Left lobe of liver (tissue), 2 donors: ENCODE measurements at regions not wholly inside any gene's neighbourhood (a gene's known extent, or its start where the extent isn't known, plus 50 kb on each side); places are given as distances from the start of the nearest gene placed in this dataset.
A peak's percentile ranks its signal among the peaks of the same experiment; 100 is the strongest.

Experiments
- ATAC-seq: fragments of 200-7000 bp; cut with Tn5 transposase; one replicate; pipeline ENCODE4 v1.9.1; 2020; ENCODE audit warnings: mild to moderate bottlenecking, moderate library complexity
- DNase-seq: peaks from one replicate; pipeline ENCODE4 v3.0.0-alpha.2; 2020; ENCODE audit warnings: low spot score
- donor health status: DM: no; HTN: no; CAD: no; lungs with moderate emphysema.
- donor health status: DM: no; HTN: yes; CAD: no.

DNA sequence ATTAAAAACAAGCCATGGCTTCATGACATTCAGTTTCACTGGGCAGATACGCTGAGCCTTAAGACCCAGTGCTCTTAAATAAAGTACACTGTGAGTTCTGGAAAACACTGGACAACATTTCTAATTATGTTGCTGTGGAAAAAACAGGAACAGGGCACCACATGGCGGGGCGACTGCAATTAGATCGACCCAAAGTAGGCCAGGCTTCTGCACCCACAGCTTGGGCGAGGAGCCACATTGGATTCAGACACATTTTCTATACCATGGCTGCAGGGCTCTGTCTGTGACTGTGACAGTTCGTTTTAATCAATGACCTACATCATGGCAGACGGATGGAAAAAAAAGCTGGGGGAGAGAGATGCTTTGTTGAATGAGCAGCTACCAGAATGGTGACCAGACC is 227.2 kb upstream of the HS6ST1 start:
- ATAC-seq (no peak), DNase-seq (peak; percentile 5)

DNA sequence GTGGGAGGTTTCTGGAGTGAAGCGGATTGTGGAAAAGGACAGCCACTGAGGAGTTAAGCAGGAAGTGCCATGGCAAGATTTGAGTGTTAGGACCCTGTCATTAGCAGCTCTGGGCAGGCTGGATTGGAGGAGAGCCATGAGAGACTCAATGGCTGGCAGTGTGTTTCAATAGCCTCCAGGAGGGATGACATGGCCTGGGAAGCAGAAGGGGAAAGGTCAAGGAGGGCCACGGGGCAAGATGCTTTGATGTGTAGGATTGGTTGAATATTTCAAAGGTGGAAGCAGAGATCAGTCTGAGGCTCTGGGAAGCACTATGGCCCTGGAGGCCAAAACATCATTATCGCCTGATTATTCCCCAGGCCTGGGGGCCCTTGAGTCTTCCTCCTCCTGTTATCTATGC is 229.0 kb upstream of the HS6ST1 start:
- no peak for ATAC-seq
- DNase-seq = no peak

DNA sequence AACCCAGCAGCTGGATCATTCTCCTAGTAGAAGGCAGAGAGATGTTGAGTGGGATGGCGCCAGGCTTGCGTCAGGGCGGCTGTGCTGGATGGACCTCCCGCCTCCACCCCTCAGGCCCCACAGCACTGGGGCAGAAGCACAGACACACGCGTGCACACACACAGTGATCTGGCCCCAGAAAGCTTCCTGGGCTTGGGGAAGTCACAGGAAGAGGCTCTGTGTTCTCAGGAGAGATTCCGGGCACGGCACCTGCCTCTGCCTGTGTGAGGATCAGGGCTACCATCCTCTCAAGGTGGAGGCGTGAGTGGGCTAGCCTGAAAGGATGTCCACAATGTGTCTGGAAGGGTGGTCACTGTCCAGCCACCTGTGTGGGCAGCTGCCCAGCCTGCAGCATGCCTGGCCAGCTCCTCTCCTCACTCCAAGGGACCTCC is 229.8 kb upstream of the HS6ST1 start:
- ATAC-seq (no peak), DNase-seq (no peak)

DNA sequence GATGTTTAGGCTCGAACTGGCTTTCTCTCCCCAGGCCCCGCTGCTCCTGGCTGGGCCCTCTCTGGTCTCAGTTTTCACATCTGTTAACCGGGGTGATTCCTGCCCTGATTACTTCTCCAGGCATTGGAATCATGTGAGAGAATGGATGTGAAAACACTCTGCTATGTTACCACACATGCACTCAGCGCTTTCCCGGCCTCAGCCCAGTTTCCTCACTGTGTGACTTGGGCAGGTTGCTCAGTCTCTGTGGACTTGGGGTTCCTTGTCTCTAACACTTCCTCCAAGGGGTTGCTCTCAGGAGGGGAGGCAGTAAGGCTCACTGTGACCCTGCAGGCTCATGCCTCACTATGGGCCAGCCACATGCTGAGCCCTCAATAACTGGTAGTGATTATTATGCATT is 230.4 kb upstream of the HS6ST1 start:
- ATAC-seq = no peak
- peak; percentile 11 for DNase-seq

DNA sequence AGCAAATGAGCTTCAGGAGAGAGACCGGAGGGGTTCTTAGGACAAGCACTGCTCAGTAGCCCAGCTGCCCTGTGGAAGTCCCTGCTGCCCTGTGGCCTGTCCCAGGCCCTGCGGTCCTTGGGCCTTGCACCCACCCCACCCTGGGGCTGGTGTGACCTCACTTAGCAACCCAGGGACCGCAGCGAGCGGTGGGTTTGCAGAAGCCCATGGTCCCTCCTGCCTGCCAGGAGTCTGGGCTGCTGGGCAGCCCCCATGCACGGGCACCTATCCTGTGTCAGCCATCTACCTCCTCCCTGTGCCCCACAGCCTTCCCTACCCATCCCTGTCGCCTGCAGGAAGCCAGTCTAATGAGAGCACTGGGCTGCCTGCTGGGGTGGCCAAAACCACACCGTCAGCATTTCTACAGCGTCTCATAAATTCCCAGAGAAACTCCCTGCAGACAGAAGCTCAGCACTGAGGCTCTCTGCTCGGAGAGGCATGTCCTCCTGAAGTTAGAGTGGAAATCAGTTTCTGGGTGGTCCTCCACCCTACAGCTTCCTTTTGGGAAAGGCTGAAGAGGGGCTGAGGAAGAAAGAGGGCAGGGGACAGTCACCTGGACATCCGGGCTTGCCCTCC is 231.1 kb upstream of the HS6ST1 start:
- no peak for ATAC-seq
- peak; percentile 29 for DNase-seq

DNA sequence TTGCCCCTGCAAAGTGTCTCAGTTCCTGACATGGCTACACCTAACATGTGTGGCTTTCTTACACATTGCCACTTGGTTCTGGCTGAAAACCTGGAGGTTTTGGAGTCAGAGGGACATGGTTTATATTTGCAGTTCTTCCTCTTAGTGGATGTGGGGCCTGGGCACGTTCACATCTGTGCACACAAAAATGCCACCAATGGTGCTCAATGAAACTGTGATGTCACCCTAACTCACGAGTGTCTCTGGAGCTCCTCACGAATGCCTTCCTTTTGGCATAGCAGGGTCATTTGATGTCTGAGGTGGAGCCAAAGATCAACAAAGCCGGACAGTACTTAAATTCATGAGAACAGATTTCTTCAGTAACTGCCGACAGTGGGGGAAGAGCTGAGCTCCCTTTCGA is 231.7 kb upstream of the HS6ST1 start:
- ATAC-seq (no peak), DNase-seq (no peak)

DNA sequence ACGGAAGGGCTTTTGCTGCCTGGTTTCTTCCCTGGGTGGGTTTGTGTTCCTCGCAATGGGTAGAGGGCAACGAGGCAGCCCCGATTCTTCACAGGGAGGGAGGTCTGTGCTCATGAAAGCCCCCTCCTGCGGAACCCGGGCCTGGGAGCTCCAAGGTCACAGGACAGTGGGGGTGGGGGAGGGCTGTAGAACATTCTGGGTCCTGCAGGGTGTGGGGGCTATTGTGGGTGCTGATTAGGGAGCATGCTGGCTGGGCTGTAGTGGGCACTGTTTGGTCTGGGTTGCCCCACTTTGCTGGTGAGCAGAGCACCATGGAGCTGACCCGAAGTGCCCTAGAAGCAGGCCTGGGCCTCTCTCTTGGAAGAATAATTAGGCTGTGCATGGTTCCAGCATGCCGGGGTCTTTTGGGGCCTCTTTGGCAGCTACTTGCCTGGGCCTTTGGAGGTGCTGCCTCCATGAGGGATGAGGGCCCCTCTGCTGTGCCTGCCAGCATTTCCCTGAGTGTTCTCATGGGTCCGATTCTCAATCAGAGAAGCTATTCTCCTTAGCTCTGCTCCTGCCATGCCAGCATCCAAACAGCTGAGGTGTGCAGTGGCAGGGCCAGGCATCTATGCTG is 232.2 kb upstream of the HS6ST1 start:
- peak; percentile 19 for DNase-seq
- ATAC-seq = no peak

DNA sequence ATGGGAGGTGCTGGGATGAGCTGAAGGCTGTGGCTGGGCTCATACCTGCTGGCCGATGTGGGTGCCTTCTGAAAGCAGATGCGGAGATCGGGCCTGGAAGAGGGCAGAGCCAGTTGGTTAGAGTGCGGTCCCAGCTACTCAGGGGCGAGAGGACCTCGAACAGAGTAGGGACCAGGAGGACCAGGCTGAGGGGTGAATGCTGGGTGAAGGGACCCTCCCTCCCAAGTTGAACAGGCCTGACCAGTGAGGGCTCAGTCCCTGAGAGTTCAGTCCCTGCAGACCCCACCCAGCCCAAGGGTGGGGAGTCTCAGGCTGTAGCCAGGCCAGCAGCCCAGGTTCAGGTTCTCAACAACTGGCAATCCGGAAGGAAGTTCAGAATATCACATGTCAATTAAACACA is 232.8 kb upstream of the HS6ST1 start:
- DNase-seq (peak; percentile 23), ATAC-seq (no peak)

DNA sequence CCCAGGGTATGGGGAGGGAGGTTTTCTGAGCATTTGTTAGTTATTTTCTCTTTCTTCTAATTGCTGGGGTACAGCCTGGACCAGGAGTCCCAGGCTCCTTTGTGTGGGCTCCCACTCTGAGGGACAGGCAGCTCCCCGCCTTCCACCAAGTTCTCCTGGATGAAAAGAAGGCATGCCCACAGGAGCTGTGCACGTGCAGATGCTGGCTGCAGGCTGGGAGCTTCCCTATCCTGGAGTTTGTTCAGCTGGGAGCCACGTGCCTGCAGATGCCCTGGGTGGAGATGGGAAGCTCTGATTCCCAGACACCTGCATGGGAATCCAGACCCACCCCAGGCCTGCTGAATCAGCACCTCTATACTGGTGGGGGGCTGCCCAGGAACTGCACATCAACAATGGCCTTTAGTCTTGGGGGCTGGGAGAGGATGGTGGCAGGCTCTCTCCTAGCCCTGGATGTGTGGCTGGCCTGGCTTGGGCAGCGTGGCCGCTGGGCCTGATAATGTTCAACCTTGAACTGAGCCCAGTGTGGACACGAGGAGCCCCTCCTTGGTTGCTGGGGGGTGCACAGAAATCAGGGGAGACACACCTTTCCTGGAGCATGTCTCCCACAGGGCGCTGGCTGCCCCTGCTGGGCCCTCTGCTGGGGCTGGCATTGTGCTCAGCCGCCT is 233.6 kb upstream of the HS6ST1 start:
- ATAC-seq = no peak
- DNase-seq = peak; percentile 34

DNA sequence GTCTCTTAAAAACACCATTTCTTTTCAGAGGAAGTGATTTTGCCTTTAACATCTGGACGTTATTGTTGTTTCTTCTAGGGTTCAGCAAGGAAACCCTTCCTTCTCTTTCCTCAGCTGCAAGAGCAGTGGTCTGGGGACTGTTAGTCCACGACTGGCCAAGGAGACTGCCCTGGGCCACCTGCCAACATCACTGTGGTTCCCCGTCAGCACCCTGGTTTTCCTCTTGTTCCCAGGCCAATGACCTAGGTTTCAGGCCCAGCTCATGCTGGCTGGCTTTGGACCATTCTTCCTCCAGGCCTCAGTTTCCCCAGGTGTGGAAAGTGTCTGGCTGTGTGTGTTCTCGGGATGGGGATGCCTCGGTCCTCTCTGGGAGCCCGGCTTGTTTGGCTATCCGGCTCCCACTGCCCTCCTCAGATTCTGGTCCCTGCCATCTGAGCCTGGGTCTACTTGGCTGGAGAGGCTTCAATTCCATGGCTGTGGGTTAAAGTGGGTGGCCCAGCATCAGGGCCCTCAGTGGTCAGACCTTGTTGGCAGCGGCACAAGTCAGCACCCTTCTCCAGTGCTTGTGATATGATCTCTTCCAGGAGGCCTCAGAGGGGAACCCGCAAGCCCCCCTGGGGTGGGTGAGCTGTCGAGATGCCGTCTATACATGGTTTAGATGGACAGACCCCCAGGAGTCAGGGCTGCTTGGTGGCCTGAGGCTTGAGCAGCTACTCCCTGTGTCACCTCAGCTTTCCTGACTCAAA is 234.3 kb upstream of the HS6ST1 start:
- DNase-seq (peak; percentile 38), ATAC-seq (no peak)

DNA sequence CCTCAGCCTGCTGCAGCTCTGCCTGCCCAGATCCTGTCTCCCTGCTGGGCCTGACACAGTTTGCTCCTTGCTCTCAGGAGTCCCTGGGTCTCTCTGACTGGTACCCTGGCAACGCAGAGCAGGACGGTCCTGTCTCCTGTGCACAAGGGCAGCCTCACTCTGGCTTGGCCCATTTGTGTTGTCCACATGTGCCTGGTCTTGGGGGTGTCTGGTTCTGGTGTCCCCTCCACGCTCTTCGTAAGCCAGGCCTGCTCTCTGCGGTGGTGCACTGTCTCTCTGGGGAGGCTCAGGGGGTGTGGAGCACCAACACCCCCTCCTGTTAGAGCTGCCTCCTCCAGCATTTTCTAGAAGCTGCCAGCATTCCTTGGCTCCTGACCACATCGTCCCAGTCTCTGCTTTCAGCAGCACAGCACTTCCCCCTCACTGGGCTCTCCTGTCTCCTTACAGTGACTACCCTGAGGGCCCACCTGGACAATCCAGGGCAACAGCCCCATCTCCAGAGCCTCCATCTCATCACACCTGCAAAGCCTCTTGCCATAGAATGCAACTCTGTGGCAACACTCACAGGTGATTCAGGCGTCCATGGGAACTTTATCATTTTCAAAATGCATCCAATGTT is 235.6 kb upstream of the HS6ST1 start:
- DNase-seq (no peak), ATAC-seq (no peak)

DNA sequence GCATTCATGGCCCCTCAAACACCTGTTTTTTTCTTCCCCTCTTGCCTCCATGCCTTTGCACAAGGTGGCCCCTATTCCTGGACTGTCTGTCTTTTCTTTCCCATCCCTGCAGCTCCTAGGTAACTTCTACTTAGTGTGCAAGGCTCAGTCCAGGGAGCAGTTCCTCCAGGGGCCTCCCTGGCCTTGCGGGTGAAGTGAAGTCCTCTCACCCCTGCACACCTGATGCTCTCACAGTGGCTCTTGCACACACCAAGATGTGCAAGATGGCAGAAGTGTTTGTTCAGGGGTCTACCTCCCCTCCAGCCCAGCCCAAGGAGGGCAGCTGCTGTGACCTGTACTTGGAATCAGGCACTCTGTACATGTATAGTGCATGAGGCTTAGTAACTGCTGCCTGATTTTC is 236.8 kb upstream of the HS6ST1 start:
- DNase-seq (no peak), ATAC-seq (no peak)

DNA sequence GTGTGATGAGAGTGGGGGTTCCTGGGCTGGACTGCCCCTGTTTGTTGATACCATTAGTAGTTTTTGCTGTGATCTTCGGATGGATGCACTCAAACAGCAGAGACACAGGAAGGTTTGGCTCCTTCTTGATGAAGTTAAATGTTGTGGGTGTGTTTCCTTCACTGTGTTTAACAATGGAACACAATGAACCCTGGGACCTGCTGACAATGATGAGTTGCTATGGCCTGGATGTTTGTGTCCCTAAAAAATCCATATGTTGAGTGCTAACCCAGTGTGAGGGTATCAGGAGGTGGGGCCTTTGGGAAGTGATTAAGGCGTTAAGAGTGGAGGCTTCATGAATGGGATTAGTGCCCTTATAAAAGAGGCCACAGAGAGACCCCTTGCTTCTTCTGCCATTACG is 237.4 kb upstream of the HS6ST1 start:
- DNase-seq = no peak
- ATAC-seq = no peak

DNA sequence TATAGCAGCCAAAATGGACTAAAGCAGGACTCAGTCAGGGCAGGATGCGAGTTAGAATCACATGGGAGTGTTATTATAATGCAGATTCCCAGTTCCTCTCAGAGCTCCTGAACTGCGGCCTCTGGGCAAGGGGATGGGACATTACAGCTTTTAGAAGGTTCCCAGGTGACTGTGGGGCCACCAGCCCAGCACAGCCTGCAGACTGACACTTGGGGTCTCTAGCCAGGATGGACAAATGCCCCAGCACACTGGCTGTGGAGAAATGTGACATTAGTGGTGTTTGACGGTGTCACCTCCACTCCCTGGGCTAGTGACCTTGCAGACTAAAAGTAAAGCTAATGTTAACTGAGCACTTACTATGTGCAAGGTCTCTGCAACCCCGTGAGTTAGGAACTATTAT is 238.0 kb upstream of the HS6ST1 start:
- DNase-seq (no peak), ATAC-seq (no peak)

DNA sequence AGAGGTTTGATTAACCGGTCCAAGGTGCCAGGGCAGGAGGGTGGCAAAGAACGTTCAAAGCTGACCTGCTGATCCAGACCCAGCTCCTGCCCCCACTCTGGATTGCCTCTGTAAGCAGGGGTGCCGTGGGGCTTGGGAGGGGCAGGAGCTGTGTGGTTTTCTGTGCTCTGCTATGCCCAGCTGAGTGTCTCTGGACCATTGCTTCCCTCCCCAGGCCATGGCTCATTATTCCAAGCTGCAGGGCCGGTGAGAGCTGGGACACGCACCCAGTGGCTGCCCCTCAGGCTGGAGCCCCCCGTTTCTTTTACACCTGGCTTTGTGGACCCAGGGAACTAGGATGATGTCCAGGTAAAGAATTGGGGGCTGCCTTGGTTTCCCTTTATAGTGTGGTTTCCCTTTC is 238.4 kb upstream of the HS6ST1 start:
- DNase-seq = peak; percentile 15
- no peak for ATAC-seq

DNA sequence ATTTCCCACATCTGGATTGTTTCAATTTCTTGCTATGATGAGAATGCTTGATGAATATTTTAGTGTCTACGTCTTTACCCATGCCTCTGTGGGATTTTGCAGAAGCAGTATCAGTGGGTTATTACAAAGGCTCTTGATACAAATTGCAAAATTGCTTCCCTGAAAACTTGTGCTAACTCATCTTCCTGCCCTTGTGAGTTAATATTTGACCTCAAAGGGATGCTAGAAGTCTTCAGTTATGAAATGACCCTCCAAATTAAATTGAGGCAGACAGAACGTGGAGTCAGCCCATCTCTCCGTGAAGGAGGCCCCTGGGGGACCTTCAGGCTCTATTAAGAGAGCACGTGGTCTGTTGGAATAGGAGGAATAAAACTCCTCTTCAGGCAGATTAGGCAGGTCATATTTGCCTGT is 239.2 kb upstream of the HS6ST1 start:
- ATAC-seq (no peak), DNase-seq (no peak)

DNA sequence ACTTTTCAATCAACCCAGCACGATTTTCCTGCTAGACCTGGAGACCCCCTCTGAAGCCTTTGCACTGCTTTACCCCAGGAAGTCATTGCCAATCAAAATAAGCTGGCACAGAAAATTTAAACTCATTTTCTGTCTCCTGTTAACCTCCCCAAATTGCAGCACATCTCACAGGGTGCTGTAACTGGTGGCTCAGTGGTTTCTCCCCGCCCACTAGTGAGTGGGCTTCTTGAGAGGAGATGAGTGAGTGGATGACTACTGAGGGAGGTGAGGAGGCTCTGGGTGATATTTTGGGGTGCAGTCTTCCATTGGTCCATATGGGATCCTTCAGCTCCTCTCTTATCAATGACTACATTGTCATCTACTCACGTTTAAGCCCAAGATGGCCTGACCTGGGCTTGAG is 239.8 kb upstream of the HS6ST1 start:
- ATAC-seq = no peak
- DNase-seq = peak; percentile 10

DNA sequence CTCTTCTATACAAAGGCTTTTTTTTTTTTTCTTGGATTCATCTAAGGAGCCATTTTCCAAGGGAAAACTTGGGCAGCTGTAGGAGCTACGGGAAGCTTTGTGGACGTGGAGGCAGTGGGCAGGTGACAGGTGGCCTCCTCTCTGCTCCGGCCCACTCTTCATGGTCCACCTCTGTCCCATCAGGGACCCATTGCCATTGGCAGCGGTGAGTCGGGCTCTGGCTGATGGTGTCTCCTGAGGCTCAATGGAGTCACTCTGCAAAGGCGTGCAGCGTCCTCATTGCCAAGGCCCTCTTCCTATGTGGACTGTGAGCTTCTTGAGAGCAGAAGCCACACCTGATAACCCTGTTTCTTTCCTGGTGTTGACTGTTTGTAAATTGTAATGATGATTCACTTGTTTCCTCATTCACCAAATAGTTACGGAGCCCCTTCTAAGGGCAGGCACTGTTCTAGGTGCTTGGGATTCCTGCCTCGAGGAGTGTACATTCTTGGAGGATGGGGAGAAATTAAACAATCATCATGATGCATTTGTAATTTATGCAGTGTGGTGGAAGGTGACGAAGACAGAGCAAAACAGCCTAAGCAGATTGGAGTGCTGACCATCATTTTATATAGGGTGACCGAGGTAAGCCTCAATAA is 240.3 kb upstream of the HS6ST1 start:
- ATAC-seq (no peak), DNase-seq (peak; percentile 32)

DNA sequence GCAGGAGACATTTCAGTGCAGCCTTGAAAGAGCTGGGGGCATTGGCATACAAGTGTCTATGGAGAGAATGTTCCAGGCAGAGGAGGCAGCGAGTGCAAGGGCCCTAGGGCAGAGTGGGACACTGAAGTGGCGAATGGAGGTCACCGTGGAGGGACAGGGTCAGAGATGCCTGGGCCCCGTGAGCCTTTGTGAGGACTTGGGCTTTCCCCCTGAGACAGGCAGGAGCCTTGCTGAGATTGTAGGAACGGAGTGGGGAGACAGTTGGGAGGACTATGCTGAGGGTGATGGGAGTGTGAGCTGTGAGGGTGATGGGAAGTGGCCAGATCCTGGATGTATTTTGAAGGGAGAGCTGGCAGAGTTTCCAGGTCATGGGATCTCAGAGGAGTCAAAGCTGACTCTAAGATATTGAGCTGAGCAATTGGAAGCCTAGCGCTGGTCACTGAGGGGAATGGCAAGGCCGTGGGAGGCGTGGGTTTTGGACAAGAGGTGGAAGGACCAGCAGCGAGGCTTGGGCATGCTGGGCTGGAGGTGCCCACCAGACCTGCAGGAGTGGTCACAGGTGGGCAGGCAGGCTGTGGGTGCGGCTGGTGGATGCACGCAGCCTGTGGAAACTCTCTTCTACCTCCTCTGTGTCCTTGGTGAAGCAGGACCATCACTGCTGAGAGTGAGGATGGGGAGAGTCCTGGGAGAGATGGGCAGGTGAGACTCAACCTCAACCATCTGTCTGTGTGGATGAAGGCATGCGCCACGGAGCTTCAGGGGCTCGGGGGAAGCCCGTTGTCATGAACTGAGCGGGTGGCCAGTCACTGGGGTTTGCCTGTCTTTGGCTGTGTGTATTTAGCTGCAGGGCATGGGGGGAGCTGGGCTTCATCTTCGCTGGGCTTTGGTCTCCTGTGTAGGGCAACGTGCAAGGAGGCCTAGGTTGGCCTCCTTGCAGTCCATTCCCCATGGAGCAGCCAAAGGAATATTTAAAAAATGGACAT is 241.2 kb upstream of the HS6ST1 start:
- ATAC-seq = no peak
- DNase-seq = peak; percentile 29

DNA sequence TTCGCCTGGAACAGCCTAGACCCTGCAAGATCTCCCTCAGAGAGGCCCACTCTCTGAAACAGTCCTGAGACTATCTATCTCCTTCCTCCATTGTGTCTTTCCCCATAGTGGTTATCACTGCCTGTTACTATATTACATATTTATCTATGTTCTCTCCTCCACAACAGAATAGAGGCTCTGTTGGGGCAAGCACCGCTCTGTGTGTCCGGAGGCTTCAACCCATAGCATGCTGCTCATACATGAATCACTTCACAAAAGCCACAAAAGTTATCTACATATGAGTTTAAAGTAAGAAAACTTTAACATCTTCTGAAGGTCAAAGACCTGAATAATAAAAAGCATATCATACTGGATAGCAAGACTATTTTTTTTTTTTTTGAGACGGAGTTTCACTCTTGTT is 242.1 kb upstream of the HS6ST1 start:
- ATAC-seq (no peak), DNase-seq (no peak)
